ENCODE measurements at regions not wholly inside any gene's neighbourhood (a gene's known extent, or its start where the extent isn't known, plus 50 kb on each side); places are given as distances from the start of the nearest gene placed in this dataset.

DNA sequence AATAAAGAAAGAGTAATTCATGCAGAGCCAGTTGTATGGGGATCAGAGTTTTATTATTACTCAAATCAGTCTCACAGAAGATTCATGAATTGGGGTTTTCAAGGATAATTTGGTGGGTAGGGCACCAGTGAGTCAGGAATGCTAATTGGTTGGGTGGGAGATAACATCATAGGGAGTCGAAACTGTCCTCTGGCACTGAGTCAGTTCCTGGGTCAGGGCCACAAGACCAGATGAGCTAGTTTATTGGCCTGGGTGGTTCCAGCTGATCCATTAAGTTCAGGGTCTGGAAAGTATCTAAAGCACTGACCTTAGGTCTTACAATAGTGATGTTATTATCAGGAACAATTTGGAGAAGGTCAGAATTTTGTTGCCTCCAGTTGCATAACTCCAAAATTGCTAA lies 998.6 kb upstream of the EPHA6 start (continued):
- no peak for TF ChIP-seq MLLT1 (IDR thresholded peaks at IDR 0.05)

- DNase-seq (ENCODE audit: extremely low read depth in 1 of 4, low spot score in 3 of 4) = no peak
- H3K27me3 ChIP-seq (ENCODE audit: control insufficient read depth in 2 of 2, insufficient read depth in 2 of 2, low read length in 2 of 2) = no peaks in the 10 kb centered on the region
- no peak overlapping the region for H3K9ac ChIP-seq (ENCODE audit: insufficient read depth in 1 of 2, low read depth in 2 of 2, low read length in 2 of 2)
- H3K4me3 ChIP-seq = no peak overlapping the region
- FAIRE-seq = no peak
- no TSS peak for BruUV-seq (replicated peaks)
- H3K36me3 ChIP-seq (ENCODE audit: control insufficient read depth, insufficient read depth, low read length) = no peaks in the 10 kb centered on the region
- no peaks in the 10 kb centered on the region for H3K9me3 ChIP-seq (replicated peaks; ENCODE audit: control insufficient read depth, insufficient read depth, low read depth, low read length)
- in situ Hi-C loops (cut with MboI) = no loop called here
- 0% methylated on average over 2 of the region's 2 CpGs for WGBS (ENCODE audit: insufficient coverage, low coverage, missing lambda C conversion rate)
- no peaks in the 10 kb centered on the region for H3K79me2 ChIP-seq (ENCODE audit: control insufficient read depth, insufficient read depth, low read length)
- H3K4me1 ChIP-seq (replicated peaks in 1 of 2; ENCODE audit: control insufficient read depth in 2 of 2, insufficient read depth in 2 of 2, low read length in 2 of 2) = no peaks in the 10 kb centered on the region
- H4K20me1 ChIP-seq (replicated peaks; ENCODE audit: control insufficient read depth, insufficient read depth, low read length) = no peaks in the 10 kb centered on the region
- no peak overlapping the region for H3K27ac ChIP-seq (ENCODE audit: extremely low read depth, low read depth, low read length)
- intact Hi-C loops (cut with micrococcal nuclease) = no loop called here
- ChIA-PET POLR2A (no interaction called here), CTCF (ENCODE audit: low intra/inter-chr PET ratio) (no interaction called here)
- TF ChIP-seq RFX1 (IDR thresholded peaks at IDR 0.05) = no peak
- TF ChIP-seq ZKSCAN1 (IDR thresholded peaks at IDR 0.05; ENCODE audit: low read depth, low read length) = no peak
- no peak for TF ChIP-seq SPI1 (IDR thresholded peaks at IDR 0.05; ENCODE audit: borderline replicate concordance, low read depth, low read length)
- no peak for TF ChIP-seq EP400 (IDR thresholded peaks at IDR 0.05)
- TF ChIP-seq, protein P1, sequence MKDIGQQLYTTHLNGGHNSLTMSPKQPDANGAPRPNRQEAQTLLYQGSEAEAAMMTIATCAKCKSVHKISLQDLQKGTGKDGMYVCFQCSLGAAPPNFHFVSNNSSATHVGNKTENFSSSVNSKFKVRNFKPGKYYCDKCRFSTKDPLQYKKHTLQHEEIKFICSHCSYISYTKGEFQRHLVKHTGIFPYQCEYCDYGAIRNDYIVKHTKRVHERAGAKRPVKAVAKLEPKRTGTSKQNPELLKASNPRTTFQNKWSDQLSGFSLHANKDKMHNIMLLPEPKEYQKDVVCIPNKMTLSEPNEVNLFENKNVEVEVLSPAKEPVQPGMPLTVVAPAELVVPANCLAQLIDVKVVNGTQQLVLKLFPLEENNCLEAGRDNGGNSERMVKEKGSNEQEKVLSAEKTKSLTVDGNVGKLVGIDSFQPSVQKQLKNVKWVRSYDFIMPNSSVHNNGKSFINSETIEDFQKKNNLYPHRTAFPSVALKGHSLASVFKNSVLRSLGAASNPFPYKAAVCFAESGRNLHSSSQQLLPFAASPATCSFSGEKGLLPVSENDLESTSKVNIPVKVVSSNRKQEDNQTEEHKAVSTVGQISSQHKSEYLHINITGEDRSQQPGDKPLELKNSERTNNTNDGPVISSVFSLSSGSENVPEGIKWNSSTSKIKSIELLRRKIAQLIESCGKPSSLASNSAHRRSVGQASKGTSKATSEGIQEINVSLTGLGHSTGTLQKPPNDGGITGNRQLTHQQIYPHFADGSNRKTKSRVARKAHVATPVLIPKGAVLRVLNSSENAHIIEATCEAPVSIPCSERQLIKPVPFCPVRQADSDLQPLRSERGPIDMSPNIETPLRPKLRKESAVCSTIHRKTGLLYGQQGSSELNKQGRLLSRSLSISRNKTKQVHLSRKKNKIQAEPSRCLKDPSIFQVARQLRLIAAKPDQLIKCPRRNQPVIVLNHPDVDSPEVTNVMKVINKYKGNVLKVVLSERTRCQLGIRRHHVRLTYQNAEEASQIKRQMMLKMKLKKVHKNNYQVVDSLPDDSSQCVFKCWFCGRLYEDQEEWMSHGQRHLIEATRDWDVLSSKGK (CRISPR knock-in tag; IDR thresholded peaks at IDR 0.05) = no peak
- no peak for TF ChIP-seq ZNF197 (CRISPR knock-in tag; IDR thresholded peaks at IDR 0.05; ENCODE audit: low read depth)
- no peak for TF ChIP-seq ZNF324 (CRISPR knock-in tag; IDR thresholded peaks at IDR 0.05)
- TF ChIP-seq LARP7 (IDR thresholded peaks at IDR 0.05) = no peak
- TF ChIP-seq, protein P2, sequence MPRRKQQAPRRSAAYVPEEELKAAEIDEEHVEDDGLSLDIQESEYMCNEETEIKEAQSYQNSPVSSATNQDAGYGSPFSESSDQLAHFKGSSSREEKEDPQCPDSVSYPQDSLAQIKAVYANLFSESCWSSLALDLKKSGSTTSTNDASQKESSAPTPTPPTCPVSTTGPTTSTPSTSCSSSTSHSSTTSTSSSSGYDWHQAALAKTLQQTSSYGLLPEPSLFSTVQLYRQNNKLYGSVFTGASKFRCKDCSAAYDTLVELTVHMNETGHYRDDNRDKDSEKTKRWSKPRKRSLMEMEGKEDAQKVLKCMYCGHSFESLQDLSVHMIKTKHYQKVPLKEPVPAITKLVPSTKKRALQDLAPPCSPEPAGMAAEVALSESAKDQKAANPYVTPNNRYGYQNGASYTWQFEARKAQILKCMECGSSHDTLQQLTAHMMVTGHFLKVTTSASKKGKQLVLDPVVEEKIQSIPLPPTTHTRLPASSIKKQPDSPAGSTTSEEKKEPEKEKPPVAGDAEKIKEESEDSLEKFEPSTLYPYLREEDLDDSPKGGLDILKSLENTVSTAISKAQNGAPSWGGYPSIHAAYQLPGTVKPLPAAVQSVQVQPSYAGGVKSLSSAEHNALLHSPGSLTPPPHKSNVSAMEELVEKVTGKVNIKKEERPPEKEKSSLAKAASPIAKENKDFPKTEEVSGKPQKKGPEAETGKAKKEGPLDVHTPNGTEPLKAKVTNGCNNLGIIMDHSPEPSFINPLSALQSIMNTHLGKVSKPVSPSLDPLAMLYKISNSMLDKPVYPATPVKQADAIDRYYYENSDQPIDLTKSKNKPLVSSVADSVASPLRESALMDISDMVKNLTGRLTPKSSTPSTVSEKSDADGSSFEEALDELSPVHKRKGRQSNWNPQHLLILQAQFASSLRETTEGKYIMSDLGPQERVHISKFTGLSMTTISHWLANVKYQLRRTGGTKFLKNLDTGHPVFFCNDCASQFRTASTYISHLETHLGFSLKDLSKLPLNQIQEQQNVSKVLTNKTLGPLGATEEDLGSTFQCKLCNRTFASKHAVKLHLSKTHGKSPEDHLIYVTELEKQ (CRISPR knock-in tag; IDR thresholded peaks at IDR 0.05) = no peak
- TF ChIP-seq, protein P3, sequence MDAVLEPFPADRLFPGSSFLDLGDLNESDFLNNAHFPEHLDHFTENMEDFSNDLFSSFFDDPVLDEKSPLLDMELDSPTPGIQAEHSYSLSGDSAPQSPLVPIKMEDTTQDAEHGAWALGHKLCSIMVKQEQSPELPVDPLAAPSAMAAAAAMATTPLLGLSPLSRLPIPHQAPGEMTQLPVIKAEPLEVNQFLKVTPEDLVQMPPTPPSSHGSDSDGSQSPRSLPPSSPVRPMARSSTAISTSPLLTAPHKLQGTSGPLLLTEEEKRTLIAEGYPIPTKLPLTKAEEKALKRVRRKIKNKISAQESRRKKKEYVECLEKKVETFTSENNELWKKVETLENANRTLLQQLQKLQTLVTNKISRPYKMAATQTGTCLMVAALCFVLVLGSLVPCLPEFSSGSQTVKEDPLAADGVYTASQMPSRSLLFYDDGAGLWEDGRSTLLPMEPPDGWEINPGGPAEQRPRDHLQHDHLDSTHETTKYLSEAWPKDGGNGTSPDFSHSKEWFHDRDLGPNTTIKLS (IDR thresholded peaks at IDR 0.05; ENCODE audit: borderline replicate concordance, low read depth) = no peak
- H3K4me2 ChIP-seq (ENCODE audit: insufficient read depth, low read length) = no peak overlapping the region
- no peak overlapping the region for H2AFZ ChIP-seq (ENCODE audit: low read depth, low read length)
- no peaks in the 10 kb centered on the region for H3K9me1 ChIP-seq (ENCODE audit: control insufficient read depth, insufficient read depth, low read length)
- ATAC-seq = no peak
These were observed 988.0 kb upstream of the EPHA6 start for GRCh38 chr3:95826419-95826818.

All from K562 (cell line).